Stomach (tissue), 4 donors: ENCODE measurements at regions not wholly inside any gene's neighbourhood (a gene's known extent, or its start where the extent isn't known, plus 50 kb on each side); places are given as distances from the start of the nearest gene placed in this dataset.

ENCODE experiments used
- CTCF ChIP-seq, 7 experiments: fragments of 450-650 bp in 4 of 7; fragments of 200-600 bp in 3 of 7; sonication (generic) in 3 of 7; IDR thresholded peaks; one replicate each; pipeline ENCODE4 v1.5.1; 2016 to 2019; ENCODE audit warnings: antibody characterized with exemption in 7 of 7, control low read depth in 2 of 7, mild to moderate bottlenecking in 1 of 7
- POLR2A ChIP-seq, 4 donors: fragments of 450-650 bp; IDR thresholded peaks; one replicate each; pipeline ENCODE4 v1.6.1; 2016; ENCODE audit warnings: antibody characterized with exemption in 4 of 4, control low read depth in 2 of 4, mild to moderate bottlenecking in 1 of 4, moderate library complexity in 1 of 4
- POLR2AphosphoS5 ChIP-seq, 3 donors: sonication (generic); formaldehyde crosslinking; IDR thresholded peaks; one replicate each; pipeline ENCODE4 v1.6.1; 2016; ENCODE audit warnings: antibody characterized with exemption in 3 of 3

- TF ChIP-seq CTCF (IDR thresholded peaks at IDR 0.05) (no peak), POLR2A (IDR thresholded peaks at IDR 0.05) (no peak), POLR2AphosphoS5 (IDR thresholded peaks at IDR 0.05) (no peak)
Measured at GRCh38 chr6:897528-898207, 204.7 kb upstream of the EXOC2 start.
